ENCODE measurements at regions not wholly inside any gene's neighbourhood (a gene's known extent, or its start where the extent isn't known, plus 50 kb on each side); places are given as distances from the start of the nearest gene placed in this dataset.

GRCh38 chr5:117463881-117464570 is 889.4 kb upstream of the SEMA6A start:
- TF ChIP-seq, protein P1, sequence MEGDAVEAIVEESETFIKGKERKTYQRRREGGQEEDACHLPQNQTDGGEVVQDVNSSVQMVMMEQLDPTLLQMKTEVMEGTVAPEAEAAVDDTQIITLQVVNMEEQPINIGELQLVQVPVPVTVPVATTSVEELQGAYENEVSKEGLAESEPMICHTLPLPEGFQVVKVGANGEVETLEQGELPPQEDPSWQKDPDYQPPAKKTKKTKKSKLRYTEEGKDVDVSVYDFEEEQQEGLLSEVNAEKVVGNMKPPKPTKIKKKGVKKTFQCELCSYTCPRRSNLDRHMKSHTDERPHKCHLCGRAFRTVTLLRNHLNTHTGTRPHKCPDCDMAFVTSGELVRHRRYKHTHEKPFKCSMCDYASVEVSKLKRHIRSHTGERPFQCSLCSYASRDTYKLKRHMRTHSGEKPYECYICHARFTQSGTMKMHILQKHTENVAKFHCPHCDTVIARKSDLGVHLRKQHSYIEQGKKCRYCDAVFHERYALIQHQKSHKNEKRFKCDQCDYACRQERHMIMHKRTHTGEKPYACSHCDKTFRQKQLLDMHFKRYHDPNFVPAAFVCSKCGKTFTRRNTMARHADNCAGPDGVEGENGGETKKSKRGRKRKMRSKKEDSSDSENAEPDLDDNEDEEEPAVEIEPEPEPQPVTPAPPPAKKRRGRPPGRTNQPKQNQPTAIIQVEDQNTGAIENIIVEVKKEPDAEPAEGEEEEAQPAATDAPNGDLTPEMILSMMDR (conservative IDR thresholded peaks at IDR 0.05), result no peak
- TF ChIP-seq EZH2 (IDR thresholded peaks at IDR 0.05; ENCODE audit: low read depth), result no peak
